ENCODE measurements at regions not wholly inside any gene's neighbourhood (a gene's known extent, or its start where the extent isn't known, plus 50 kb on each side); places are given as distances from the start of the nearest gene placed in this dataset.
"Not testable (repeated sequence)": the region's sequence is repeated elsewhere in the genome, so short reads cannot be mapped to it uniquely, and the experiment has no call there.

DNA sequence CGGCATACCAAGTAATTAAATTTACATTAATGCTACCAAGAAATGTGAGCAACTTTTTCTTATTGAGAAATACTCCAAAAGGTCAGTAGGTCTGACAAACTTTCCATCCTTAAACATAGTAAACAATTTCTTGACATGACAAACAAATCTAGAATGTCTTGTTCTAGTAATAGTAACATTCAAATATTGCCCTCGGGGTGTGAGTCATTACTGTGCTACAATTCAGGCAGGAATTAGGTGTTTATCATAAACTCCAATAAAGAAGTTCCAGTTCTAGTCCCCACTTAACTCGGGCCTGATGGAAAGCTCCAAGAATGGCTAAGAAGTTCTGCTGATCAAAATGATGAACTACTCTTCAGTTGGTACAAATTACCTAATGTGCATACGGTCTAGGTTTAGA is 235.6 kb upstream of the TUSC1 start:
- no peak for DNase-seq (ENCODE audit: low read depth)

DNA sequence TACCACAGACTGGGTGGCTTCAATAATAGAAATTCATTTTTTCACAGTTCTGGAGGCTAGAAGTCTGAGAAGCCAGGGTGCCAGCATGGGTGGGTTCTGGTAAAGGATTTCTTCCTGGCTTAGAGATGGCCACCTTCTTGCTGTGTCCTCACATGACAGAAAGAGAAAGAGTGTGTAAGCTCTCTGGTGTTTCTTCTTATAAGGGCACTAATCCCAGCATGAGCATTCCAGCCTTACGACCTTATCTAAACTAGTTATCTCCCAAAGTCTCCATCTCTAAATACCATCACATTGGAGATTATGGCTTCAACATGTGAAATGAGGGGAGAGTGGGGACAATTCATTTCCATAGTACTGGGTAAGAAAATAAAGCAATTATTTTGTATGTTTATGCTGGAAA is 226.5 kb upstream of the TUSC1 start:
- no peak for DNase-seq (ENCODE audit: low read depth)

DNA sequence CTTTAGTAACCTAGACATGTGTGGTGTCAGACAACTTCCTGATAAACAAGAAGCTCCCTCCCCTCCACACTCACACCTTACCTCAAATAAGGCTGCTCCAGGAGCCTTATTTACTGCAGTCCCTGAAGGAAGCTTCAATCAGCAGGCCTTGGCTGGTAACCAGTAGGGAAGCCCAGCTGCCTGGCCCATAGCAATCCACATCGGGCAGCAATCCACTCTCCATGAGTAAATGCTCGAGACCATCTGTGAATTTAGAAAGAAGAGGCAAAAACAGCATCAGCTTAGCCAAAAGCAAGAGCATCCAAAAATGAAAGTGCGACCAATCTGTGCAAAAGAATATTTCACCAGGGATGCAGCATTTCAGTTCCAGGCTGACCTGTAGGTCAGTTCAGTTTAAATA is 213.3 kb upstream of the TUSC1 start:
- DNase-seq (ENCODE audit: low read depth): no peak

DNA sequence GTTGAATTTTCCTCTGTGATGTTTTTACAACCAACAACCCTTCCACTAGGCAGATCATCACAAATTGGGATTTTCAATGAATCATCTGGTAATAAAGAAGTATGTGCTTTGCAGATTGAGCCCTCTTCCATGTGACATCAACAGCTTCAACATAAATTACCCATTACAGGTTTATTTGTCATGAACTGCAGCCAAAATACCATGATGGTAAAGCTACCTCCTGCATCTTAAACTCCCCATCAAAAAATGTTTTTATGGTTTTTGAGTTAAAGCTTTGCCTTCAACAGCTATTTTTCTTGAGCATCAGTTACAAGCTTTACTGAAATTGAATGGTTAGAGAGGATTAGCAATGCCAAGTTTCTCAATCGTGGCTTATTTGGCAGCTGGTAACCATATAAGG is 211.4 kb upstream of the TUSC1 start:
- no peak for DNase-seq (ENCODE audit: low read depth)

DNA sequence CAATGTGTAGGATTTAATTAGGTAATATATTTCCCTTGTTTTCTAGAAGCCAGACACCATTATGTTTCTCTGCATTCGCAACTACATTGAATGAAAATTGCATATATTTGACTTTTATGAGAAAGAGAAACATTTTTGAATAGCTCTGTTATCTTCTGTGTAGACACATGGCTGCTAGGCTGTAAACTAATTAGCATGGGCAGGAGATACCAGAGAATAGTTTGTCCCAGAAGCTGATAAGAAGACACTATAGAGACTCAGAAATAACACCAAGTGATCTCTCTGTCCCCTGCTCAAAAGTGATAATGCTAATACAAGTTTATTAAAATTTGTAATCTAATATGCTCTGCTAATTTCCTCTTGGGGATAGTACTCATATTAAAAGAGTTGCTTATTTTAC is 198.0 kb upstream of the TUSC1 start:
- DNase-seq (ENCODE audit: low read depth): no peak

DNA sequence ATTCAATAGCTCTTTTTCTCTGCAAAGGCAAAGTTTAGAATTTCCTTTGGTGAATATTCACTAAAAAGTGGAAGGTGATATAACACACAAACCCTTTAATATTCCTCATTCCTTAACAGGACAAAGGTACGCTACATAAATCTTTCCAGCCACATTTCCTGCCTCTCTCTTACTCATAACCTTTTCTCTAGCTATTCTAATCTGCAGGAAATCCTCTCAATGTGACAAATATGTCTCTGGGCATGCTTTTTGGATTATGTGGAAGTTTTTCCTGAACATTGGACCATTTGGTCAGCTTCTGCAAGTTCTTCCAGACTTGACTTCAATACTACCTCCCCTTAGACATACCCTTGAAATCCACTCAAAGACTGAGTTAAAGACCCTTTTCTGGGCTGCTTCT is 186.3 kb upstream of the TUSC1 start:
- no peak for DNase-seq (ENCODE audit: low read depth)

DNA sequence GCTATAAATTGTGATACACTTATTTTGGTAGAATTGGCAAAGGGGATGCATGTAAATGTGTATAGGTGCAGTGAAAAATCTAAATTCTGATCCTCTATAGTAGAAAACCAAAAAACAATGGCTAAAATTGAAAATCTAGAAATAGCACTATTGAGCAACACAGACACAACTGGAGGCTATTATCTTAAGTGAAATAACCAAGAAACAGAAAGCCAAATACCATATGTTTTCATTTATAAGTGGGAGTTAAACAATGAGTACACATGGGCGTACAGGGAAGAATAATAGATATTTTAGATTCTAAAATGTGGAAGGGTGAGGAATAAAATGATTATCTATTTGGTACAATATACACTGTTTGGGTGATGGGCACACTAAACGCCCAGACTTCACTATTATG is 183.2 kb upstream of the TUSC1 start:
- no peak for DNase-seq (ENCODE audit: low read depth)

DNA sequence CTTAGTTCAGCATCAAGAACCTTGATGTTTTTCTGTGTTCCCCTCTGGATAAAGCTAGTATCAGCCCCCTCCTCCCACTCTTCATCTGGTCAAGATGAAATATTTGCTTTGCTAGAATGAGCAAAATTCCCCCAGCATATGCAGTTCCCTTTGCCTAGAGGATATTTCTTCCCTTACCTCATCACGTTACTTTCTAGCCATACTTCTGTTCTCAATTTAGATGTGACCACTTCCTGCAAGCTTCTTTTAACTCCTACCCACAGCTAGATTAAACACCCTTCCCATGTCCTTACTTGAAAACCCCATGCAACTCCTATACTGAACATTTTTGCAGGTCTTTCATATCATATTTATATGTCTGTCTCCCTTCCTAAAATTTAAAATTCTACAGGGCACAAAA is 178.9 kb upstream of the TUSC1 start:
- DNase-seq (ENCODE audit: low read depth): no peak

DNA sequence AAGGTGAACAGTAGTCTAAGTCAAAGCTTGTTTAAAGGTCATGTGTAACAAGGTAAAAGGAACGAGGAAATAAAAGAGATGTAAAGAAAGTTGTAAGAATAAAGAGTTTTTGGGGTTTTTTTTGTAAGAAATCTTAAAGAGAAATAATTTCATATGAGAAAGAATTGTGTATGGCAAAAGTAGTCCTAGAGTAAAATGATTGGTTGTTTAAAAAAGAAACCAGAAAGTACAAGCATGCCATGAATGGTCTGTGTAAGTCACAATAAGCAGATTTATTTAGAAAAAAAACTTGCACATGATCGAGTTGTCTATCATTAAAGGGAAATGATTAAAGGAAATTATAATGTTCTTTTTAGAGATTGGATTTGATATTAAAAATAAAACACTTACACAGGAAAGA is 172.6 kb upstream of the TUSC1 start:
- DNase-seq (ENCODE audit: low read depth): no peak

DNA sequence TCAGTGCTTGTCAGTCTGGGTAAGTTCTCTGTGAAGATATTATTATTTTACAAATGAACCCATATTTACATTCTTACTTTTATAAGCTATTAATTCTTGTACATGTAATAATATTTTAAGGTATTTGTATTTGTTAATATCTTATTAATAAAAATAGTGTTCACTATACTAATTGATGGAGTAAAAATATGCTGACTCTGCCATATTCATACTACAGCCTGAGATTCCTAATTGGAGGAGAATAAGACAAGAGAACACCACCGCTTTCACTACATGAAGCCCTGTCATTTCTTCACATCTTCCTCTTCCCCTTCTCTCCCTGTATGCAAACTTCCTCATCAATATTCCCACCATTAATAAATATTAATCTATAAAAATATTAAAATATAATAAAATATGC is 167.6 kb upstream of the TUSC1 start:
- DNase-seq (ENCODE audit: low read depth): no peak

DNA sequence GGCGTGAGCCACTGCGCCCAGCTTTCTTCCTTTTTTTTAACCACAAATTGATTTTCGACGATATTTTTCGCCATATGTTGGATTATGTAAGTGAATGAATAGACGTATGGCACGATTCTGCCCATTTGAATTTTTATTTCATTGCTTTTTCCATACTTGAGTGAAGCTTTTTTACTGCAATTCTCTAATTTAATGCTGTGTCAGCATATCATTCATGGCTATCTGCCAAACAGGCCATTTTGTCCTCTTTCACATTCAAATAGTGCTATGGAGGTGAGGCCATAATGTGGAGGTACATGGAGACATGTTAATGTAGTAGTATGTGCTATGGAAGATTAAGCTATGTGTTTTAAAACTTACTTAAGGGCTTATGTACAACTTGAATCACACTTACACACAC is 152.1 kb upstream of the TUSC1 start:
- DNase-seq (ENCODE audit: low read depth): no peak

DNA sequence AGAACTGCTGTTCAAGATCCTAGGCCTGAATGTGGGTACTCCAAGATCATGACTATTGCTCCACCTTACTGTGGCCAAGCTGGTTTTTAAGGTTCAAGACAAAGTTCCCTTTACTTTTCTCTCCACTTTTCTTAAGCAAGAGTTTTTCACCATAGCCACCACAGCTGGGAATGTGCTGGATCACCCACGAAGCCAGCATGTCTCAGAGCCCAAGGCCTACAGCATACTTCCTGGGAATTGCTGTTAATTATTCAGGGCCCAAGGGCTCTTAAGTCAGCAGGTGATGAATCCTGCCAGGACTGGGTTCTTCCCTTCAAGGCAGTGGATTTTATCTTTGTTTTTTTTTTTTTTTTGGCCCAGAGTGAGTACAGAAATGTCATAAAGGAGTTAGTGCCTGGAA is 149.4 kb upstream of the TUSC1 start:
- DNase-seq (ENCODE audit: low read depth): no peak

DNA sequence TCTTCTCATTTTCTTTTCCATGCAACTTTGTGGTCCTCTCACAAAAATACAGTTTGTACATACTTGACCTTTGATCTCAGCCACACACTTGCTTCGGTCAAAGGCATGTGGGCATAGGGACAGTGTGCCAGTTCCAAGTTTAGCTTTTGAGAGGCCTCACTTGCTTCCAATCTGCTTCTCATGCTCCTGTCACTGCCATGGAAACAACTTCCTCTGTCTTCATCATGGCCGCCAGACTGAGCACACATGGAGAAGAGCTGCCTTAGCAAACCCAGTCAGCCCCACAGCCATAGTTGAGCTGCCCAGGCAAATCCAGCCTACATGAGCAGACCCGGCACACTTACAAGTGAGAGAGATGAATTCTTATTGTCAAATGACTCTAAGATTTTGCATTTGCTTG is 138.2 kb upstream of the TUSC1 start:
- no peak for DNase-seq (ENCODE audit: low read depth)

DNA sequence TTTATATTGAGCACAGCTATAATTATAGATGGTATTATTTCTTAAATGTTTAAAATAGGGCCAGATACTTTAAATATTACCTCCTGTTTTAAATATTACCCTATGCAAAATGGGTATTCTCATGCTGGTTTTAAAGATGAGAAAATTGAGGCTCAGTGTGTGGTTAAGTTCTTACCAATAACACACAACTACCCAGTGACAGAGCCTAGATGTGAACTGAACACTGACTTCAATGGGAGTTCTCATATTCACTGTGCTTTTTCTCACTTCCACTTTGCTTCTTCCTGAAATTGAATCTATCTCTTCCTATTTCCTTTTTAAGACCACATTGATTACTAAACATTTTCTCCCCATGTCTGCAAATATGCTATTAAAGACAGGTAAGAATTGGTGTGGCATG is 135.8 kb upstream of the TUSC1 start:
- no peak for DNase-seq (ENCODE audit: low read depth)

DNA sequence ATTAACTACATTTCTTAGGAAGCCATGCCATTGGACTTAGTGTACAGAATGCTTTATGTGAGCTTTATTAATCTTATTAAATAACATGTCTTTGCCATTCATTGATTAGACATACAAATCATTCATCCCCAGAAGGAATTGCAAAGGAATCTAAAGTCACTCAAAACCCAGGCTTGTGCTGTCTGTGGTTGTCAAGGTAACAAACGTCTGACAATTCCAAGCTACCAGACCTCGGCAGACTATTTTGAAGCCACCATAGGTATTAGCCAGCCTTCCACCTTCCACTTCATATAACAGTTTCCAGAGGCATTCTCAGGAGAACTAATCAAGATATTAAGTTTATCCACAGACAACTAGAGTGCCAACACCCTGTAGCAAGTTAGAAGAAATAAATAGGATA is 135.2 kb upstream of the TUSC1 start:
- DNase-seq (ENCODE audit: low read depth): no peak

DNA sequence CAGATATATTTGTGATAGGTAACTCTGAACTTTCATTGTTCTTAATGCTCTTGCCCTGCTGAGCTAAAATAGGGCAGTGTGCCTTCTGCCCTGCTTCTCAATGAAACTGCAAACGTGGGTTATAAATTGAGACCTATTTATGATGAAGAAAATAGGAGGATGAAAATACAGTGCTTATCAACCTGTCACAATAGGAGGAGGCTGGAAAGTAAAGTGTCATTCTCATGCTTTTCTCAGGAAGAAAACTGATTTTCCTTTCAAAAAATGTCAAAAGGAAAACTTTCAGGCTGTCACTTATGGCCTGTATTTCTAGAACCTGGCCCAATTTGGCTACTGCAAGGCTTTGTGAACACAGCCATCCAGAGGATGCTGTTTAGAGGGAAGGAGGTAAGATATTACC is 130.3 kb upstream of the TUSC1 start:
- no peak for DNase-seq (ENCODE audit: low read depth)

DNA sequence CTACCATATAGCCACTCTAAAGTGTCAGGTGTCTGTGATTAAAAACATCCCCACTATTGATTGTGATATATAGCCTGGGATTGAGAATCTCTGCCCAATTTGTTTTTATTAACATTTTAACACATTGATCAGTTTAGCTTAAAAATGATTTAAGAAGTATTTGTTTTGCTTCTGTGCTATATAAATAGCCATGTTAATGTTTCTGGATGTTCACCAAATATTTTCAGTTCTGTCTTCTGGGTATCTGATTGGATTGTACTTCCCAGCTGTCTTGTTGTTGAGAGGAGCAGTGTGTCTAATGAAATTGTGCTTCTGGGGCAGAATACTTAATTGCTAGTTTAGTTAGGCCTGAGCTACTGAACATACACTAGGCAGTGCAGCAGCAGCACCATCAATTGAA is 126.6 kb upstream of the TUSC1 start:
- no peak for DNase-seq (ENCODE audit: low read depth)

DNA sequence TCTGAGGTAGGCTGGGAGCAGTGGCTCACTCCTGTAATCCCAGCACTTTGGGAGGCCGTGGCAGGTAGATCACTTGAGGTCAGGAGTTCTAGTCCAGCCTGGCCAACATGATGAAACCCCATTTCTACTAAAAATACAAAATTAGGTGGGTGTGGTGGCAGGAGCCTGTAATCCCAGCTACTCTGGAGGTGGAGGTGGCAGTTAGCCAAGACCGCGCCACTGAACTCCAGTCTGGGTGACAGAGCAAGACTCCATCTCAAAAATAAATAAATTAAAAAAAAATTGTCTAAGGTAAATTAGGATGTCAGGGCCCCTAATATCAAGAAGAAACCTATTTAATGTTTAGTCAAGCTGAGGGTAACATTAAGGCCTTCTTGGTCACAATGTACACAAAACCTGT is 123.7 kb upstream of the TUSC1 start:
- DNase-seq (ENCODE audit: low read depth): not testable (repeated sequence)

DNA sequence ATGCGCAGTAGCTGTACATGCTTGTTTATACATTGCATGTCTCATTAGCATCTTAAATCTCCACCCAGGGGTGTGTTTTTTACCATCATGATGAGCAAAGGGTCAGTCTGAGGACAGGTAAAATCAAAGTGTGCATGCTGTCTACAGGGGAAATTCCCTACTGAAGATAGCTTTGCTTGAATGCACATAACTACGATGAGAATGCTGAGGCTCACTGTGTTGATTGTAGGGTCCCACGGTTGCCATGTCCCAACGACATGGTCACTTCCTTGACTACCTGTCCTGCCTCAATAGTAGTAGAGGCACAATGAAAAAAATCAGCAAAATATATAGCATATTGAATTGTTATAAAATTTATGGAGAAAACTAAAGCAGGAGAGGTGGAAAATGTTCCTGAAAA is 95.6 kb upstream of the TUSC1 start:
- DNase-seq (ENCODE audit: low read depth): no peak

DNA sequence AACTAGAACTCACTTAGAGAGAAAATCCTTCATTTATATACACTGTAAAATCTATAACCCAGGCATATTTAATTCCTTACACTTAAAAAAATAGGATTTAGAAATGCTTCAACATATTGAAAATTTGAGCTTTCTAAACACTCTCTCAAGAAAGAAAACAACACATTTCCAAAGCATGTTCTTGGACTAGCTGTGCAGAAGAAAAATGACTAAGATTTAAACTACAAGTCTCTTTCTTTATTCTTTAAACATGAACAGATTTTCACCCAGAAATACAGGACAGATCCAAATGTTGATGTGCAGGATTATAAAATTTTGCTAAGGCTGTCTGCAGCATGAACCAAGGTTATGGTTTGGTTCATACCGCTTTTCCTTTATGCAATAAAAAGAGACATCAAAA is 77.7 kb upstream of the TUSC1 start:
- no peak for DNase-seq (ENCODE audit: low read depth)

DNA sequence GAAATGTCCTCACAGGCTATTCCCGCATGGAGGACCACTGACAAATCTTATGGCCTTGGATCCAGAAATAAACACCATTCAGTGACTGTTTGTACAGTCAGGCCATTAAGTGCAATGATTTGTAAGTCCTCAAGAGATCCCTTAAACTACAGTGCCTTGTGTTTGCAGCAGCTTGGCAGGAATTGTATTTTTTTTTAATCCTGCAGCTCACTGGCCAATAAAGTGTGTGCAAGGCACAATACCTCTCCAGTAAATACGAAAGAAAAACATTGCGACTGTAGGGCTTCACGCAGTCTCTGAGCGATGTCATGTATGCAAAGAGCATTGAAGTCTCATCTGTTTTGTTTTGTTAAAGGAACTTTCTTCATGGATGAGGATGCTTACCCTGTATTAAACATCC is 74.2 kb upstream of the TUSC1 start:
- no peak for DNase-seq (ENCODE audit: low read depth)

DNA sequence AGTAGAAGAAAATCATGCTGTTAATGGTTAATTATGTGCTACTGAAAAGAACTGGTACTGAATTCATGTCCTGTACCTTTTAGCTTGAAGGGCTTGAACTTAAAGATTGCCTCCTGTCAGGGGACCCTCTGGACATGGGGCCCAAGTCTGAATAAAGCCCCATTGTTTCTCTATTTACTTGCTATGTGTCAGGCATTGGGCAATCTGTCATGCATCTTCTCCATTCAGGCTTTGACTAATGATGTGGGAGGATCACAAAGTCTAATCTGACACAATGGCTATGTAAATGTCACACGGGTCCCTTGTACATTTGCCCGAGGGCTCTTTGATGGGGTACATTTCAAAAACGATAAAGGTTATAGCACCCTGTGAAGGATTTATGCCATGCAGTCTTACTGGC is 64.0 kb upstream of the TUSC1 start:
- no peak for DNase-seq (ENCODE audit: low read depth)

DNA sequence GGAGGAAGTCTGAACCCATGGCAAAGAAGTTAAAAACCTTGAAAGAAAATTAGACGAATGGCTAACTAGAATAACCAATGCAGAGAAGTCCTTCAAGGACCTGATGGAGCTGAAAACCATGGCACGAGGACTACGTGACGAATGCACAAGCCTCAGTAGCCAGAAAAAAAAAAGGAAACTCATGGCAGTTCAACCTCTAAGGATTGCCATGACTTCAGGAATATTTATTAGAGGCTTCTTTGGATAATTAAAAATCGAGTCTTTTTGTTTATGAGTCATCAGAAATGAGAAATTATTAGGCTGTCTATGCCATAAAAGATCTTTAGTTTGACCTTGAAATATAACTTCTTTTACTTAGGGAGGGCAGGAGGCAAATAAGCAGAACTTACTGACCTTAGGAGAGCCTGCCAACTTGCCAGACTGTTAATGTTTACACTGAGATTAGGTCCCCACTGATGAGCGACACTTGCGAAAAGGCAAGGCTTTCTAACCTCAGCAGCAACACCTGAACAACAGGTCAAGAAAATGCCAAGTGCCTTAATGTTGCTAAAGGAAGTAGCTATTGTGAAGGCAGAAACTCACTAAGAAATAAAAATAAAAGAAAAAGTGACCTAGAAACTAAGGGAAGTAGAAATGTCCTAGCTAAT is 55.2 kb upstream of the TUSC1 start:
- DNase-seq (ENCODE audit: low read depth): no peak

DNA sequence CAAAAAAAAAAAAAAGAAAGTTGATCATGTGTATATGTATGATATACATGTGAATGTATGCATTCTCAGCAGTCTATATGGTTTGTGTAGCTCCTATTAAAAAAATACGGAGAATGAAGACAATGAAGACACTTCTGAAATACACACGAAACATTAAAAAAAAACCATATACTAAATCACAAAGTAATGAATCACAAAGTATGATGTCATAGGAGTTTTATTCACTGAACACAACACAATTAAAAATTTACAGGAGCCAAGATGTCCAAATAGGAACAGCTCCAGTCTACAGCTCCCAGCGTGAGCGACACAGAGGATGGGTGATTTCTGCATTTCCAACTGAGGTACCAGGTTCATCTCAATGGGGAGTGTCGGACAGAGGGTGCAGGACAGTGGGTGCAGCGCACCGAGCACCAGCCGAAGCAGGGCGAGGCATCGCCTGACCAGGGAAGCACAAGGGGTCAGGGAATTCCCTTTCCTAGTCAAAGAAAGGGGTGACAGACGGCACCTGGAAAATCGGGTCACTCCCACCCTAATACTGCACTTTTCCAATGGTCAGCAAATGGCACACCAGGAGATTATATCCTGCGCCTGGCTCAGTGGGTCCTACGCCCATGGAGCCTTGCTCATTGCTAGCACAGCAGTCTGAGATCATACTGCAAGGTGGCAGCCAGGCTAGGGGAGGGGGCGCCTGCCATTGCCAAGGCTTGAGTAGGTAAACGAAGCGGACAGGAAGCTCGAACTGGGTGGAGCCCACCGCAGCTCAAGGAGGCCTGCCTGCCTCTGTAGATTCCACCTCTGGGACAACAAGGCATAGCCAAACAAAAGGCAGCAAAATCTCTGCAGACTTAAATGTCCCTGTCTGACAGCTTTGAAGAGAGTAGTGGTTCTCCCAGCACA is 53.9 kb upstream of the TUSC1 start:
- DNase-seq (ENCODE audit: low read depth): not testable (repeated sequence)

Measured in activated T-cell treated with anti-CD3 and anti-CD28 coated beads for 1 hour (primary cell).